Activated CD4-positive, alpha-beta memory T cell treated with anti-CD3 and anti-CD28 coated beads for 36 hours (primary cell): ENCODE measurements at regions not wholly inside any gene's neighbourhood (a gene's known extent, or its start where the extent isn't known, plus 50 kb on each side); places are given as distances from the start of the nearest gene placed in this dataset.

Source experiments
- CTCF ChIA-PET: fragments of 350-600 bp; sonication (Branson Sonifier 250); formaldehyde crosslinking; loops from one replicate; lab custom pipeline; 2021; ENCODE audit warnings: antibody characterized with exemption, inconsistent platforms; lab: Charles Lee
- POLR2A ChIA-PET: fragments of 350-600 bp; sonication (Branson Sonifier 250); formaldehyde crosslinking; loops from one replicate; lab custom pipeline; 2021; ENCODE audit warnings: antibody characterized with exemption; lab: Charles Lee
- DNase-seq: peaks from one replicate; pipeline ENCODE4 v3.0.0-alpha.2; 2020
- H3K27ac Mint-ChIP-seq: one replicate; pipeline ENCODE4 v1.8.0; 2021; ENCODE audit warnings: mixed read lengths
- H3K27me3 Mint-ChIP-seq: one replicate; pipeline ENCODE4 v1.8.0; 2021; ENCODE audit warnings: mixed read lengths
- H3K36me3 Mint-ChIP-seq: one replicate; pipeline ENCODE4 v1.8.0; 2021; ENCODE audit warnings: mixed read lengths
- H3K4me1 Mint-ChIP-seq: one replicate; pipeline ENCODE4 v1.8.0; 2021; ENCODE audit warnings: low read depth, mixed read lengths
- H3K4me3 Mint-ChIP-seq: one replicate; pipeline ENCODE4 v1.8.0; 2021; ENCODE audit warnings: mild to moderate bottlenecking, mixed read lengths
- H3K9me3 Mint-ChIP-seq: one replicate; pipeline ENCODE4 v1.8.0; 2021; ENCODE audit warnings: mixed read lengths
- intact Hi-C: fragments of 100-400 bp; cut with micrococcal nuclease; formaldehyde crosslinking; loops from one replicate; pipeline ENCODE4 v1.15.1; 2023

- Mint-ChIP-seq H3K36me3 (no peaks in the 10 kb centered on the region), H3K27me3 (peaks cover 33% of the 10 kb centered on the region), H3K9me3 (no peaks in the 10 kb centered on the region), H3K4me3 (no peak overlapping the region), H3K4me1 (no peaks in the 10 kb centered on the region), H3K27ac (no peak overlapping the region)
- ChIA-PET POLR2A (no interaction called here), CTCF (interaction anchor here (0.7 kb wide), 1 partner anchor 11 kb away, joined by 3 read pairs; no protein-coding TSS in a partner anchor)
- intact Hi-C loops, result no loop called here
- DNase-seq, result no peak
Observed at GRCh38 chr6:1047981-1048541, 263.8 kb upstream of the FOXQ1 start.

- Mint-ChIP-seq H3K9me3 (no peaks in the 10 kb centered on the region), H3K27me3 (peaks cover 31% of the 10 kb centered on the region), H3K36me3 (no peaks in the 10 kb centered on the region), H3K27ac (no peak overlapping the region), H3K4me3 (no peak overlapping the region), H3K4me1 (no peaks in the 10 kb centered on the region)
- intact Hi-C loops, result no loop called here
- ChIA-PET CTCF (no interaction called here), POLR2A (no interaction called here)
- no peak for DNase-seq
Observed at GRCh38 chr6:1045239-1045638, 266.7 kb upstream of the FOXQ1 start.

- H3K4me1 Mint-ChIP-seq, result no peaks in the 10 kb centered on the region
Observed at GRCh38 chr6:1044040-1044836, 267.7 kb upstream of the FOXQ1 start.

GRCh38 chr6:1043458-1043836 lies 268.5 kb upstream of the FOXQ1 start:
- Mint-ChIP-seq H3K4me1 (no peaks in the 10 kb centered on the region), H3K27ac (no peak overlapping the region), H3K4me3 (no peak overlapping the region), H3K27me3 (peaks cover 26% of the 10 kb centered on the region), H3K9me3 (no peaks in the 10 kb centered on the region), H3K36me3 (no peaks in the 10 kb centered on the region)
- ChIA-PET CTCF (no interaction called here), POLR2A (no interaction called here)
- DNase-seq, result no peak
- intact Hi-C loops, result no loop called here

More at GRCh38 chr6:1044040-1044836, 267.7 kb upstream of the FOXQ1 start:
- DNase-seq, result no peak
- intact Hi-C loops, result no loop called here
- no peaks in the 10 kb centered on the region for H3K9me3 Mint-ChIP-seq
- H3K27ac Mint-ChIP-seq, result no peak overlapping the region
- POLR2A ChIA-PET, result no interaction called here
- H3K4me3 Mint-ChIP-seq, result no peak overlapping the region
- peaks cover 25% of the 10 kb centered on the region for H3K27me3 Mint-ChIP-seq
- H3K36me3 Mint-ChIP-seq, result no peaks in the 10 kb centered on the region
- CTCF ChIA-PET, result no interaction called here

GRCh38 chr6:1042583-1043457 lies 269.1 kb upstream of the FOXQ1 start:
- intact Hi-C loops, result no loop called here
- no peaks in the 10 kb centered on the region for H3K4me1 Mint-ChIP-seq
- no peaks in the 10 kb centered on the region for H3K9me3 Mint-ChIP-seq
- peaks cover 22% of the 10 kb centered on the region for H3K27me3 Mint-ChIP-seq
- no peak overlapping the region for H3K4me3 Mint-ChIP-seq
- DNase-seq, result no peak
- no peaks in the 10 kb centered on the region for H3K36me3 Mint-ChIP-seq
- no peak overlapping the region for H3K27ac Mint-ChIP-seq
- POLR2A ChIA-PET, result no interaction called here
- CTCF ChIA-PET, result no interaction called here

- H3K27ac Mint-ChIP-seq, result no peak overlapping the region
- H3K4me1 Mint-ChIP-seq, result no peaks in the 10 kb centered on the region
- no peak for DNase-seq
- intact Hi-C loops, result no loop called here
- peaks cover 15% of the 10 kb centered on the region for H3K27me3 Mint-ChIP-seq
- CTCF ChIA-PET, result no interaction called here
- H3K9me3 Mint-ChIP-seq, result no peaks in the 10 kb centered on the region
- POLR2A ChIA-PET, result no interaction called here
- H3K36me3 Mint-ChIP-seq, result no peaks in the 10 kb centered on the region
- H3K4me3 Mint-ChIP-seq, result no peak overlapping the region
Observed at GRCh38 chr6:1040393-1040792, 271.5 kb upstream of the FOXQ1 start.

- H3K36me3 Mint-ChIP-seq, result no peaks in the 10 kb centered on the region
- ChIA-PET POLR2A (no interaction called here), CTCF (no interaction called here)
- no peak for DNase-seq
- H3K4me3 Mint-ChIP-seq, result no peak overlapping the region
- H3K9me3 Mint-ChIP-seq, result no peaks in the 10 kb centered on the region
- H3K27ac Mint-ChIP-seq, result no peak overlapping the region
- no peaks in the 10 kb centered on the region for H3K4me1 Mint-ChIP-seq
- intact Hi-C loops, result no loop called here
- peaks cover 14% of the 10 kb centered on the region for H3K27me3 Mint-ChIP-seq
Observed at GRCh38 chr6:1039746-1040145, 272.2 kb upstream of the FOXQ1 start.

- intact Hi-C loops, result no loop called here
- peaks cover 14% of the 10 kb centered on the region for H3K27me3 Mint-ChIP-seq
- no peaks in the 10 kb centered on the region for H3K4me1 Mint-ChIP-seq
- no peaks in the 10 kb centered on the region for H3K9me3 Mint-ChIP-seq
- POLR2A ChIA-PET, result no interaction called here
- DNase-seq, result no peak
- no peak overlapping the region for H3K4me3 Mint-ChIP-seq
- H3K27ac Mint-ChIP-seq, result no peak overlapping the region
- H3K36me3 Mint-ChIP-seq, result no peaks in the 10 kb centered on the region
- CTCF ChIA-PET, result no interaction called here
Observed at GRCh38 chr6:1039191-1039590, 272.7 kb upstream of the FOXQ1 start.

- Mint-ChIP-seq H3K4me3 (no peak overlapping the region), H3K36me3 (no peaks in the 10 kb centered on the region), H3K9me3 (no peaks in the 10 kb centered on the region), H3K4me1 (no peaks in the 10 kb centered on the region), H3K27ac (no peak overlapping the region), H3K27me3 (peaks cover 8% of the 10 kb centered on the region)
- intact Hi-C loops, result no loop called here
- no peak for DNase-seq
- ChIA-PET CTCF (interaction anchor here (0.6 kb wide), 1 partner anchor 11 kb away, joined by 3 read pairs; no protein-coding TSS in a partner anchor), POLR2A (no interaction called here)
Observed at GRCh38 chr6:1037430-1038202, 274.3 kb upstream of the FOXQ1 start.

GRCh38 chr6:1035401-1035800 lies 276.5 kb upstream of the FOXQ1 start:
- Mint-ChIP-seq H3K36me3 (no peaks in the 10 kb centered on the region), H3K9me3 (no peaks in the 10 kb centered on the region), H3K4me3 (no peak overlapping the region), H3K4me1 (no peaks in the 10 kb centered on the region), H3K27ac (no peak overlapping the region), H3K27me3 (peaks cover 9% of the 10 kb centered on the region)
- POLR2A ChIA-PET, result no interaction called here
- intact Hi-C loops, result no loop called here
- DNase-seq, result no peak
- CTCF ChIA-PET, result no interaction called here

- intact Hi-C loops, result no loop called here
- Mint-ChIP-seq H3K9me3 (no peaks in the 10 kb centered on the region), H3K27me3 (peaks cover 7% of the 10 kb centered on the region), H3K4me3 (no peak overlapping the region), H3K36me3 (no peaks in the 10 kb centered on the region), H3K27ac (no peak overlapping the region), H3K4me1 (no peaks in the 10 kb centered on the region)
- DNase-seq, result no peak
- POLR2A ChIA-PET, result no interaction called here
- CTCF ChIA-PET, result no interaction called here
Observed at GRCh38 chr6:1031720-1032119, 280.2 kb upstream of the FOXQ1 start.

GRCh38 chr6:1029141-1029540 lies 282.8 kb upstream of the FOXQ1 start:
- H3K4me3 Mint-ChIP-seq, result no peak overlapping the region
- H3K27me3 Mint-ChIP-seq, result peaks cover 7% of the 10 kb centered on the region
- no peaks in the 10 kb centered on the region for H3K9me3 Mint-ChIP-seq
- H3K36me3 Mint-ChIP-seq, result no peaks in the 10 kb centered on the region
- POLR2A ChIA-PET, result no interaction called here
- no peak overlapping the region for H3K27ac Mint-ChIP-seq
- CTCF ChIA-PET, result no interaction called here
- no peak for DNase-seq
- H3K4me1 Mint-ChIP-seq, result no peaks in the 10 kb centered on the region
- intact Hi-C loops, result no loop called here
